Brain microvascular endothelial cell (primary cell): ENCODE measurements at regions not wholly inside any gene's neighbourhood (a gene's known extent, or its start where the extent isn't known, plus 50 kb on each side); places are given as distances from the start of the nearest gene placed in this dataset.

Experiments used
- DNase-seq: peaks from one replicate; pipeline ENCODE4 v3.0.0-alpha.2; 2020
- H3K27ac ChIP-seq: fragments of 250-450 bp; sonication (Bioruptor Pico); 2 replicates; pipeline ENCODE4 v1.5.1; 2020; ENCODE audit warnings: mild to moderate bottlenecking, moderate library complexity
- H3K27me3 ChIP-seq: fragments of 250-450 bp; sonication (Bioruptor Pico); replicated peaks from 2 replicates; pipeline ENCODE4 v1.5.1; 2020; ENCODE audit warnings: mild to moderate bottlenecking
- H3K36me3 ChIP-seq: fragments of 250-450 bp; sonication (Bioruptor Pico); replicated peaks from 2 replicates; pipeline ENCODE4 v1.5.1; 2020; ENCODE audit warnings: mild to moderate bottlenecking
- H3K4me3 ChIP-seq: 2 replicates; pipeline ENCODE4 v1.5.1; 2011; ENCODE audit warnings: low read depth, mild to moderate bottlenecking, control low read depth, low read length, moderate library complexity
- in situ Hi-C: cut with HindIII; loops from 2 replicates; pipeline ENCODE4 v1.10.0; 2017; ENCODE audit warnings: low sequenced_read_pairs, low pct_ligation_motif_present
- TF ChIP-seq, protein P1 (sequence below): IDR thresholded peaks from 2 replicates; pipeline ENCODE4 v1.5.1; 2011; ENCODE audit warnings: low read depth, mild to moderate bottlenecking, moderate library complexity, low read length, control low read depth, inconsistent platforms; ENCODE audit errors: missing control alignments

DNA sequence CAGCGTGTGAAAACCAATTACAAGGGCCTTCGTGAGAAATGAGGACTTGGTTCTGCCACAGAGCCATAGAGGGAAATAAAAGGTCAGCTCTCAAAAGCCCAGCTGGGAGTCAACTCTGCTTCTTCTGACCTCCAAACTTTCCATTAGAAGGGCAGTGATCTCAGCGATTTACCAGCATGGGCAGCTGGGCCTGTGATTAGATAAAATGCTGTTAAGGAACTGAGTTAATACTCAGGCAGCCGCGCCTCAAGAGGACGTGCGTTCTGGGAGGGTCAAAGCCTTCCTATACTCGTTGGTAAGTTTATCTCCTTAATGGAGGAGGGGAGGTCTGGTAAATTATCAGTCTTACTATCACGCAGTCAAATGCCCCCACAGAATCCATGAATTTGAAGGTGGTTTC, 480.2 kb upstream of the ERCC4 start:
- H3K27ac ChIP-seq = no peak overlapping the region
- no peaks in the 10 kb centered on the region for H3K36me3 ChIP-seq
- no peaks in the 10 kb centered on the region for H3K27me3 ChIP-seq
- TF ChIP-seq, protein P1, sequence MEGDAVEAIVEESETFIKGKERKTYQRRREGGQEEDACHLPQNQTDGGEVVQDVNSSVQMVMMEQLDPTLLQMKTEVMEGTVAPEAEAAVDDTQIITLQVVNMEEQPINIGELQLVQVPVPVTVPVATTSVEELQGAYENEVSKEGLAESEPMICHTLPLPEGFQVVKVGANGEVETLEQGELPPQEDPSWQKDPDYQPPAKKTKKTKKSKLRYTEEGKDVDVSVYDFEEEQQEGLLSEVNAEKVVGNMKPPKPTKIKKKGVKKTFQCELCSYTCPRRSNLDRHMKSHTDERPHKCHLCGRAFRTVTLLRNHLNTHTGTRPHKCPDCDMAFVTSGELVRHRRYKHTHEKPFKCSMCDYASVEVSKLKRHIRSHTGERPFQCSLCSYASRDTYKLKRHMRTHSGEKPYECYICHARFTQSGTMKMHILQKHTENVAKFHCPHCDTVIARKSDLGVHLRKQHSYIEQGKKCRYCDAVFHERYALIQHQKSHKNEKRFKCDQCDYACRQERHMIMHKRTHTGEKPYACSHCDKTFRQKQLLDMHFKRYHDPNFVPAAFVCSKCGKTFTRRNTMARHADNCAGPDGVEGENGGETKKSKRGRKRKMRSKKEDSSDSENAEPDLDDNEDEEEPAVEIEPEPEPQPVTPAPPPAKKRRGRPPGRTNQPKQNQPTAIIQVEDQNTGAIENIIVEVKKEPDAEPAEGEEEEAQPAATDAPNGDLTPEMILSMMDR = no peak
- no peak for DNase-seq
- in situ Hi-C loops = no loop called here
- no peak overlapping the region for H3K4me3 ChIP-seq

DNA sequence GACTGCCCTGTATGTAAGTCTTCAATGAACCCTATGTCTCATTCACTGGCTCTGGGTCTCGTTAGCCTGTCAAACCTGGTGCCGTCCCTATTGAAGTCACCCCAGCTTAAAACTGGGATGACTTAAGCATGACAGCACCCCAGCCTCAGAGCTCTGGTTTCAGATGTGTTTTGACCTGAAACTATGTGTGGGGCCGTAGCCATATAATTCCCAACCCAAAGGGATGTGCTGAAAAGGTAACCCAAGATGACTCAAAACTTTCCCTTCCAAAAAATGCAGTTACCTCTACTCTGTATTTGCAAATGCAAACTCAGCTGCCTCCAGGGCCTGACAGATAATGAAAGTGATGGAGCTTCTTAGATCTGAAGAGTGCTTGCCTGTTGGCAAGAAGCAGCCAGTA, 478.3 kb upstream of the ERCC4 start:
- DNase-seq = no peak
- in situ Hi-C loops = no loop called here

DNA sequence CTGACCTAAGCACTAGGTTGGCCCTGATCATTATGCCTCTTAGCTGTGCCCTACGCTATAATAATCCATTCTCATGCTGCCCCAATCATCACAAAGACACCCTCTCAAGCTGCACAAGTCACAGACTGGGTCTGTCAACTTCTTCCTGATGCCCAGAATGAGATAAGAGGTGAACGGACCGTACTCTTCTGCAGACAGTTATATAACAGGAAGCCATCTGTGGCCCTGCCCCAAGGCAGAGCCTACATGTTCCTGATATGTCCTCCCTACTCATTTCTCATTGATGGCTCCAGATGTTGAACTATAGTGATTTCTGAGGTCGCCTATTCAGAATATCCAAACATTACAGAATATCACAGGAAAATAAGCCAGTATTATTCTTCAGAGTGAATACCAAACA, 471.6 kb upstream of the ERCC4 start:
- in situ Hi-C loops = no loop called here
- DNase-seq = no peak
- Histone ChIP-seq H3K27me3 (no peaks in the 10 kb centered on the region), H3K36me3 (no peaks in the 10 kb centered on the region), H3K4me3 (no peak overlapping the region), H3K27ac (no peak overlapping the region)
- TF ChIP-seq, protein P1 = no peak

More for the DNA sequence above, 478.3 kb upstream of the ERCC4 start:
- H3K27me3 ChIP-seq = no peaks in the 10 kb centered on the region
- no peak overlapping the region for H3K27ac ChIP-seq
- no peaks in the 10 kb centered on the region for H3K36me3 ChIP-seq
- TF ChIP-seq, protein P1 = no peak
- H3K4me3 ChIP-seq = no peak overlapping the region

DNA sequence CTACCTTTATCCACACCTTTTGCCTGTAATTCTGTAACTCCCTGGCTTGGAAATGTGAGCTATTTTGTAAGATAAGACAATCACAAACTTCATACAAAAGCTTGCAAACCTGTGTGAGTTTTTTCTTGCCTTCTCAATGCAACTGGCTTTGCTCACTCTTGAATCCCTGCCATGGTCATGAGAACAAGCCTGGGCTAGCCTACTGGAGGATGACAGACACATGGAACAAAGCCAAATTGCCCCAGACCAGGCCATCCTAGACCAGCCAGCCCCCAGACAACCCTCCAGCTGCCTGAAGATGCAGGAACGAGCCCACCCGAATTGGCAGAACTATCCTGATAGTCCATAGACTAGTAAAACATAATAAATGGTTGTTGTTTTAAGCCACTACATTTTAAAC, 466.6 kb upstream of the ERCC4 start:
- DNase-seq = no peak
- TF ChIP-seq, protein P1 = no peak
- no peak overlapping the region for H3K27ac ChIP-seq
- no peak overlapping the region for H3K4me3 ChIP-seq
- H3K36me3 ChIP-seq = no peaks in the 10 kb centered on the region
- in situ Hi-C loops = no loop called here
- H3K27me3 ChIP-seq = no peaks in the 10 kb centered on the region

DNA sequence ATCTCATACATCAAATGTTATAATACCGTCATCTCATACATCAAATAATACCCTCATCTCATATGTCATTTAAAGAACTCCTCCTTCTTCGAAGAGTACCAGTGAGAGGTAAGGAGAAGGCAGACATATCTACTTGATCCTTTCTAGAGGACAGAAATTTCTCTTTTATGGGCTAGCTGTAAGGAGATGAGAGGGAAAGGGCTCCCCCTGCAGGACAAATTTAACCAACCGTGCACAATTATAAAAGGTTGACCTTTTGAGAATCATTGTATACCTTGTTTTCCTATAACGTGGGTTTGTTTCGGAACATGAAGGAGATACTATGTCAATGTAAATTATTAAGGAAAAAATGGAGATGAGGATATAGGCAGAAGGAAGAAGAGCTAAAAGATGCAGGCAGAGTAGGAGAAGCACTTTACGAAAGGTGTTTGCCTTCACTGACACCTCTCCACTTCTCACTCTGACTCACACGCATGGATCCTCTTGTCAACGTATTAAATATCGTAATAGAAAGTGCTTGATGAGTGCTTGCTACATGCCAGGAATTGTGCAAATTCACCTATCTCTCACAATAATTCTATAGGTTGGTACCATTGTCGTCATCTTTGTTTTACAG, 465.9 kb upstream of the ERCC4 start:
- TF ChIP-seq, protein P1 = peak; percentile 38
- Histone ChIP-seq H3K27ac (no peak overlapping the region), H3K27me3 (no peaks in the 10 kb centered on the region), H3K36me3 (no peaks in the 10 kb centered on the region), H3K4me3 (no peak overlapping the region)
- DNase-seq = no peak
- in situ Hi-C loops = no loop called here

DNA sequence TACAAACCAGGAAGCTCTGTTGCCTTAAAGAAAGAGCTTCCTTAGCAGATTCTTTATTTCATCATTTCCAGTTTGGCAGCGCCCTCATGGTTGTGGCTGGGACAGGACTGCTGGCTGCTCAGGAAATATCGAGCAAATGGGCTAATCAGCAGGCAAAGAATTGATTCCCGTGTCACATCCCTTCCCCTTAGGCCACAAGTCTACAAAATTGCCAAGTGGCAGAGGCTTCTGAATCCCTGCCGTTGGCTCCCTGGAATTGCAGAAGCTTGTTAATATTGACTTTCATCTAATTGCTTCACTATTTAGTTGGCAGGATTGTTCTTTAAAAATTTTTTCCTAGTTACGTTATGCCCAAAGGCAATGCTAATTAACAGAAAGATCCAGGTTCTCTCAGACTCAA, 456.3 kb upstream of the ERCC4 start:
- TF ChIP-seq, protein P1 = no peak
- H3K4me3 ChIP-seq = no peak overlapping the region
- no peaks in the 10 kb centered on the region for H3K36me3 ChIP-seq
- no peak overlapping the region for H3K27ac ChIP-seq
- no peak for DNase-seq
- in situ Hi-C loops = no loop called here
- no peaks in the 10 kb centered on the region for H3K27me3 ChIP-seq
